Activated T-cell treated with anti-CD3 and anti-CD28 coated beads for 1 hour (primary cell): ENCODE measurements at regions not wholly inside any gene's neighbourhood (a gene's known extent, or its start where the extent isn't known, plus 50 kb on each side); places are given as distances from the start of the nearest gene placed in this dataset.
"Not testable (repeated sequence)": the region's sequence is repeated elsewhere in the genome, so short reads cannot be mapped to it uniquely, and the experiment has no call there.

Experiments
- DNase-seq: peaks from one replicate; pipeline ENCODE4 v3.0.0-alpha.2; 2020; ENCODE audit warnings: low read depth

DNA sequence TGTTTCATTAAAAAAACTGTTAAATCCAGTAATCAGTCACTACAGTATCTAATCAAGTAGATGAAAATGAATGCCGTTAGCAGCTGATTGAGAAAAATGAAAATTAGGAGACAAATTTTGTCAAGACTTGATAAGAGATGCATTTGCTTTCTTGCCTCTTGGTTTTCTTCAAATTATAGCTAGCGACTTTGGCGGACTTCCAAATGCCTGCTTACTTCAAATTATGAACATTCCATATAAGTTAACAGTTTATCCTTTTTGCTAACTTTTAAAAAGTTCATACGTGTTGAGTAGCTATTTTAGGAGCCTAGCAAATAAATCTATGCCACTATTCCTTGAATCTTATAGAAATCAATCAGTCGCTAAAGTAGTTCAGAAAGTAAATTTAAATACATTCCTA is 58.8 kb downstream of the PPP4R3C start:
- no peak for DNase-seq

DNA sequence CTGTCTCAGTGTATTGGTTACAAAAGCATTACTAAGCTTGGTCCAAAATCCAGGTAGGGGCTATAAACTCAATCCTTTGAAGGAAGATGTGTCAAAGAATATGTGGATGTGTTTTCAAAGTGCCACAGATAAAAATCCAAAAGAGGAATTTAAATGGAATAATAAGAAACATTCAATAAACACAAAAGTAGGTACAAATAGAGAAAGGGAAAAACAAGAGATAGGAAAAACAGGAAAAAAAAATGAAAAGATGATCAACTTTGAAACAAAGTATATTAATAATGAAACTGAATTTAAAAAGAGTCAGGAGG is 64.0 kb downstream of the PPP4R3C start:
- no peak for DNase-seq

- no peak for DNase-seq
Measured at GRCh38 chrX:27391623-27392022, 71.5 kb downstream of the PPP4R3C start.

- DNase-seq = no peak
Measured at GRCh38 chrX:27381419-27381818, 81.7 kb downstream of the PPP4R3C start.

GRCh38 chrX:27380163-27380845 is 82.8 kb downstream of the PPP4R3C start:
- no peak for DNase-seq

DNA sequence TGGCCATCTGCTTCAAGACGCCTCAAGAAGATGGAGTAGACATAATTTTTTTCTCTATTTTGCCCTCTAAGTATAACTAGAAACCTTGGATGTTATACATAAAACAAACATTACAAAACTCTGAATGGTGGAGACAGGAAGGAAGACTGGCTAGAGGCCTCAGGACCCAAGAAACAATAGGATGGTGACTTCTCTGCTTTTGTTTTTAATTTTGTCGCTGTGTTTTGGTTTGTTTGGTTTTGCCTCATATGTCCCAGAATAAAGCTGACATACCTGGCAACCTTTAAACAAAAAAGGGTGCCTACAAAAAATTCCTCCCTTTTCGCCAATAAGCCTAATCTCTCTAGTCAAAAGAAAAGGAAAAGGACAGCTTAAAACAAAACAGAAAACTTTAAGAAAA is 109.1 kb downstream of the PPP4R3C start:
- DNase-seq = no peak

DNA sequence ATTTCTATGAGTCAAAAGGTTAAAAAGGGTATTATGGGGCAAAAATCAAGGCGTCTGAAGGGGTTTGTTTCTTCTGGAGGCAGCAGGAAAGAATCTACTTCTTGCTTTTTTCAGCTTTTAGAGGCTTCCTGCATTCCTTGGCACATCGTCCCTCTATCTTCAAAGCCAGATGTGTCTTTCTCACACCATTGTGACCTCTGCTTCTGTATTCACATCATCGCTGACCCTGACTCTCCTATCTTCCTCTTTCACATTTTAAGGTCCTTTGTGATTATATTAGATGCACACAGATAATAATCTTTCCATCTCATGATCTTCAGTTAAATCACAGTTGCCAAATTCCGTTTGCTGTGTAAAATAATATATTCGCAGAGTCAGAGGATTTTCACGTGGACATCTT is 112.7 kb downstream of the PPP4R3C start:
- DNase-seq = no peak

DNA sequence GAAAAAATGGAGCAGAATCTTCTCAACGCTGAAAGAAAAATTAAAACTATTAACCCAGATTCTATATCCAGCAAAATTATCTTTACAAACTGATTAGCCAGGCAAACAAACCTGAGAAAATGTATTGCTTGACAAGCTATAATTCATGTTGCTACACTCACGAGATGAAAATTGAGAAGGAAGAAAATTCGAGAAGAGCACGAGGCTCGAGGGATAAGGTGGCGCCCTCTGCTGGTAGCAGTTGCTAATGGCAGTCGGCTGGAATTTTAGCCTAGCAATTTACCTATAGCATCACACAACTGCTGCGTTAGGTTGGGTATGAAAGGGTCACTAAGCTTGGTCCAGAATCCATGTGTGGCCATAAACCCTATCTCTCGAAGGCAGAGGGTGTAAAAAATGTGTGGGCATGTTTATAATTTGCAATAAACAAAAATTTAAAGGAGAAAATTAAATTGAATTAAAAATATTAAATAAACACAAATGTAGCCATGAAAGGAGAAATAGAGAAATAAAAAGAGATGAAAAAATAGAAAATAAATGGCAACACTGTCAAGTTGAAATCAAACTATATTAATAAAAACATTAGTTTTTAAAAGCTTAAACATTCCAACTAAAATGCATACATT is 126.6 kb downstream of the PPP4R3C start:
- no peak for DNase-seq

- DNase-seq = no peak
Measured at GRCh38 chrX:27321632-27322031, 141.5 kb downstream of the PPP4R3C start.

- no peak for DNase-seq
Measured at GRCh38 chrX:27309406-27309805, 153.7 kb downstream of the PPP4R3C start.

DNA sequence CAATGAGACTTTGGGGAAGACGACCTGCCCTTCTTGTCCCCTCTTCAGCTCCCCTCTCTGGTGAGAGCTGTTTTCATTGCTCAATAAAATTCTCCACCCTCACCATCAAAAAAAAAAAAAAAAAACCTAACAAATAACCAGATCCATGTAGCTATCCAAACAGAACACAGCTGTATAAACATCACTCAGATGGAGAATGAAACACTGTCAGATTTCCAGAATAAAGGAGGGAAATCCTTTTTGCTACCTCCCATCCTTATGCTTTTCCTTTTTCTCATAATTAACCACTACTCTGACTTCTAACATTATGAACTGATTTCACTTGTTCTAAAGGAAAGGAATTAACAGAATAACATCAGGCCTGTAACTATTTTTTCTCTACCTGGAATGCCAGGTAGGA is 155.6 kb downstream of the PPP4R3C start:
- DNase-seq = no peak

- not testable (repeated sequence) for DNase-seq
Measured at GRCh38 chrX:27292552-27292951, 170.6 kb downstream of the PPP4R3C start.

- DNase-seq = no peak
Measured at GRCh38 chrX:27276751-27277150, 186.4 kb downstream of the PPP4R3C start.

- no peak for DNase-seq
Measured at GRCh38 chrX:27254656-27255055, 208.5 kb downstream of the PPP4R3C start.

GRCh38 chrX:27251369-27251768 is 211.8 kb downstream of the PPP4R3C start:
- DNase-seq = no peak

GRCh38 chrX:27242581-27242980 is 220.6 kb downstream of the PPP4R3C start:
- no peak for DNase-seq

DNA sequence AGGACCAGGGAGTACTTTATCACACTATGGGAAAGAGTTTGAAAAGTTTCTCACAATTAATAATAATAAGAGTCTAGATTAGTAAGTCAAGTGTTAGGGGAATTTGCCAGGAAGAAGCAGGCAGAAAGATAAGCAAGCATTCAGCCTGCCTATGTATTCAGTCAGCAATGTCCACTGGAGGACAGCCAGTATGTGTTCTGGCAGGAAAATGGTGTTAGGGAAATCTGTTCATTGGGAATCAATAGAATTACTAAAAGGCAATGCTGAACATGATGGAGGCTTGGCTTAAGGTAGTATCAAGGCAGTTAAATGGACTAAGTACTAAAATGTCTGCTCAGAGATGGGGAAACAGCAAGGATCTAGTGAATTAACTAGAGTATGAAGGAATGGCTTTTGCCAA is 221.2 kb downstream of the PPP4R3C start:
- DNase-seq = no peak

- DNase-seq = not testable (repeated sequence)
Measured at GRCh38 chrX:27240042-27240441, 223.1 kb downstream of the PPP4R3C start.

GRCh38 chrX:27236681-27237080 is 226.5 kb downstream of the PPP4R3C start:
- DNase-seq = no peak

DNA sequence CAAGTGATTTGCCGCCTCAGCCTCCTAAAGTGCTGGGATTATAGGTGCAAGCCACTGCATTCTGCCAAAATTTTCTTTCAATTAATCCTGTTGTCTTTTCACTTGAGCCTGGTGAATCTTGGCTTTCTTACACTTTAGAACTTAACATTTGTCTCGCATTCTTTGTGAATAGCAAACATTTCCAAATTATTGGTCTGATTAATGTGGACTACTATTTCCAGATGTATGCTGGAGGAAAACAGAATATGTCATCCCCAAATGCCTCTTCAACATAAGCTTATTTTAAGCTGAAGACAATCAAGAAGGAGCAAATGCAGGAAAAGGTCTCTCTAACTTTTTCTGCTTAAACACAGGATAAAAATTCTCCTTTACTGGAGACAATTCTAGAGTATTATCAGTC is 233.4 kb downstream of the PPP4R3C start:
- no peak for DNase-seq

DNA sequence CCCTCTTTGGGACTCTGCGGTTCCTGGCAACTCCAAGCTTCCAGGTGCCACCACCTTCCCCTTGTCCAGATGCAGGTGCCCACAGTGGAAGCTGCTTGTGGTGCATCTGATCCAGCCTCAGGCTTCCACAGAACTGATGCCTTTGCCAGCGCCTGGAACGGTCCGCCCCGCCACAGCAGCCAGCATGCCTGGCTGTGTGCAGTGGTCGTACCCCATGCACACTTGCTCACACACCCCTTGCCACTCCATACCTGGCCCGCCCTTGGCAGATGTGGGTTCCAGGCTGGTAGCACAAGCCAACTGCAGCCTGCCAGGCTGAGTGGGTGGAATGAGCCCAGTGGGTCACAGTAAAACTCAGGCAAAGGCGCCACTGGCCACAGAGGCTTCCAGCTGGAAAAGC is 240.5 kb downstream of the PPP4R3C start:
- DNase-seq = no peak

DNA sequence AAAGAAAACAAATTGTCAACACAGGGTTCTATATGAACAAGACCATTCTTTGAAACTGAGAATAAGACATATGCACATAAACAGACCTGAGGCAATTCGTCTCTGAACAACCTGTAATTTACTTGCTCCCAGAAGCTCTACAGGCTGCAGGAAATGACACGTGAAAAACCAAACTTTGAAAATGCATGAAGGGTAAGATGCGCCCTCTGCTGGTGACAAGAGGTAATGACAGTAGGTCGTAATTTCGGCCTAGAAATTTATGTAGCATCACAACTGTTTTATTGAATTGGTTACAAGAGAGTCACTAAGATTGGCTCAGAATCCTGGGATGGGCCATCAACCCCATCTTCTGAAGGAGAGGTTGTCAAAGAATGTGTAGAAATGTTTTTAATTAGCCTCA is 276.5 kb downstream of the PPP4R3C start:
- DNase-seq = peak; percentile 0

DNA sequence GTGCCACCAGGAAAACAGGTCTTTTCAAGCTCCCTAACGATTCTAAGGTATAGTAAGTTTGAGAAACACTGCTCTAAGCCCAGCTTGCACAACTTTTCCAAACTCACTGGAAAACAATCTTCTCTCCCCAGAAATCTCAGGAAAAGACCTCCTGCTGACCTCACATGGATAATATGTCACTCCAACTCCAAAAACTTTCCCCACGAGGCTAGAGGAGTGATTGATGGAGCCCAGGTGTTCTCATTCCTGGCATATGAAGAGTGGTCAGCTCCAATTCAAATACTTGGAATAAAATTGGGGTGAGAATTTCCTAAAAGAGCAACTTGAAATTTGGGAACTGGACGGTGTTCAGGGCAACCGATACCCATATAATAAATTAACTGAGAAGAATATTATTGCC is 299.9 kb downstream of the PPP4R3C start:
- DNase-seq = no peak

- DNase-seq = no peak
Measured at GRCh38 chrX:27162496-27162895, 300.6 kb downstream of the PPP4R3C start.
